ENCODE measurements at regions not wholly inside any gene's neighbourhood (a gene's known extent, or its start where the extent isn't known, plus 50 kb on each side); places are given as distances from the start of the nearest gene placed in this dataset.

DNA sequence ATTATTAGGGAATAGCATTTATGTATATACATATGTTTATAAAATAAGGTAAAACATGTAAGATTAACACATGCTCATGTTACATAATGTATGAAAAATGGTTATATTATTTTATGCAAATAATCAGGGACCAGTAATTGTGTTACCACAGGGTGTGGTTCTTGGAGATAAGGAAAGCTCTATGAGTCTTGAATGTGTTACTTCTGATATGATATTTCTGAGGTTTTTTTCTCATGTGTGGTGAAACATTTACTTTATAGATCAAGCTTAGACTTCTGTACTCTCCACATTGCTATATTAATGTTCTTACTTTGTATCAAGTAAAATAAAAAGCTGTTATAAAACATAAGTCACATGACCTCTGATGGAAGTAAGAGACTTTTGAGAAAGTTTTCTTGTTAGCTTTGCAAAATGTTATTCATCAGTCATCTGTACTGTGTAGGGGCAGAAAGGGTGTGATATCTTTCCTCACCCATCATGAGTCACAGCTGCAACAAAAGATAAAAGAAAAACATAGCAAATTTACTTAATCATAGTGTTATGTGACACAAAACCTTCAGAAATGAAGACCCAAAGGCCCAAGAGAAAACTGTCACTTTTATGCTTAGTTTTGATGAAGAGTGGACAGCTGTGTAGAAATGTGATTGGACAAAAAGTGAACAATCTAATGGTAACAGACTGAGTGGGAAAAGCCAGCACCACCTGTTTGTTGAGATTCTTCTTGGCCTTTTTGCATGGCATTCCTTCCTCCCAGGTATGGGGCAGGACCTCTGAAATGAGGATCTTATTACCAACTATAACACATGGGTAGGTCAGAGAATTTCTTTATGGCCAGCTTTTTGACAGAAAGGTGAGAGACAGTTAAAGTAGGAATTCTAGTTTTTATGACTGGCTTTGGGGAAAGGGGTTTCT lies 632.3 kb downstream of the PDHA2 start:
- no peak for DNase-seq (ENCODE audit: low spot score)
- in situ Hi-C loops (cut with HindIII; ENCODE audit: low sequenced_read_pairs) = no loop called here

DNA sequence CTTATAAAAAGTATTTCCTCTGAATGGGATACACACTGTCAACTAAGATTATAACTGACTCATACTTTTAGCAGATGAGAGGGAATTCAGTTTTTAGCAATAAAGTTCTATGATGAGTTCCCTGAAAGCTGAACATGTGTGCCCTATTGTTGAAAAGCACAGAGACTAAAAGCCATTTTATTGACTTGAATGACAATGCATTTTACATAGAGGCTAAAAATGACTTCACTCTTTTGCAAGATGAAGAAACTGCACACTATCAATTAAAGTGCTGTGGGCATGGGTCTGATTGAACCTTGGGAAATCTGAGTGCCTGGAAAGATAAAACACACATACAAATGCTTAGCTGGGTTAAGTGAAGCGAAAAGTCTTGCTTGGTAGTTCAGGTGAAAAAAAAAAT lies 633.4 kb downstream of the PDHA2 start:
- DNase-seq (ENCODE audit: low spot score) = no peak
- in situ Hi-C loops (cut with HindIII; ENCODE audit: low sequenced_read_pairs) = no loop called here

DNA sequence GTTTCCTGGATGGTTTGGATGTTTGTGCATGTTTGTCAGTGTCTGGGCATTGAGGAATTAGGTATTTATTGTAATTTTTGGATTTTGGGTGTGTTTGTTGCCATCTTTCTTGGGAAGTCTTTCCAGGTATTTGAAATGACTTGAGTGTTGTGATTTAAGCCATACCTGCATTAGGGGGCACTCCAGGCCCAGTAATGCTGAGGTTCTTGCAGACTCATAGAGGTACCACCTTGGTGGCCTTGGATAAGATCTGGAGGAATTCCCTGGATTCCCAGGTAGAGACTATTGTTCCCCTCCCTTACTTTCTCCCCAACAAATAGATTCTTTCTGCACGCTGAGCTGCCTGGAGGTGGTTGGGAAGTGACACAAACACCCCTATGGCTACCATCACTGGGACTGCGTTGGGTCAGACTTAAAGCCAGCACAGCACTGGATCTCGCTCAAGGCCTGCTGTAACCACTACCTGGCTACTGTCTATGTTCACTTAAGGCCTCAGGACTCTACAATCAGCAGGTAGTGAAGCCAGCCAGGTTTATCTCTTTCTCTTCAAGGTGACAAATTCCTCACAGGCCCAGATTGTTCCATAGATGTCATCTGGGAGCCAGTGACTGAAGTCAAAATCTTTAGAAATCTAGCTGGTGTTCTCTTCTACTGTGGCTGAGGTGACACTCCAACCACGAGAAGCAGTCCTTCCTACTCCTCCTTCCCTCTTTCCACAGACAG lies 643.6 kb downstream of the PDHA2 start:
- no peak for DNase-seq (ENCODE audit: low spot score)
- in situ Hi-C loops (cut with HindIII; ENCODE audit: low sequenced_read_pairs) = no loop called here

DNA sequence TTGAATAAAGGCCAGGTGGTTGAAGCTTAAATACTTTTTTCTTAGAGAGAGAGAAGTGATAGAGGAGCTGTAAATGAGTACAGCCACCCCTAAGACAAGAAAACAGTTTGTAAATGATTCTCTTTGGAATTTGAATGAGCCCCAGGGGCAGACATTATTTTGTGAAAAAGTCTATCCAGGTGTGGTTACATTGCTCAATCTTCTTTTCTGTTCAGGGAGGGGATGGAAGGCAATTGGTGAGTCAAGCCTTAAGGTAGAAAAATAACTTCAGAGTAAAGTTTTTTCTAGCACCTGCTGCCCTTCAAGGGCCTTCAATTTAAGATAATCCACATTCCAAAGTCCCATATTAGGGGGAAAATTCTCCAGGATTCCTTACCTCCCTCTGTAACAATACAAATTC lies 646.7 kb downstream of the PDHA2 start:
- in situ Hi-C loops (cut with HindIII; ENCODE audit: low sequenced_read_pairs) = no loop called here
- no peak for DNase-seq (ENCODE audit: low spot score)

DNA sequence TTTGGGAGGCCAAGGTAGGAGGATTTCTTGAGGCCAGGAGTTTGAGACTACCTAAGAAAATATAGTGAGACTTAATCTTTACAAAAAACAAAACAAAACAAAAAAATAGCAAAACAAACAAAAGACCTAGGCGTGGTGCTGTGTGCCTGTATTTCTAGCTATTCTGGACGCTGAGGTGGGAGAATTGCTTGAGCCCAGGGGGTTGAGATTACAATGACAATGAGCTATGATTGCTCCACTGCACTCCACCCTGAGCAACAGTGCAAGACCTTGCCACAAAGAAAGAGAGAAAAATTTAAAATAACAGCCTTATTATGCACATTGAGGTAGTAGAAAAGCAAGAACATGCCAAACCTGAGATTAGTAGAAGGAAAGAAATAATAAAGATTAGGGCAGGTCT lies 657.7 kb downstream of the PDHA2 start:
- in situ Hi-C loops (cut with HindIII; ENCODE audit: low sequenced_read_pairs) = no loop called here
- no peak for DNase-seq (ENCODE audit: low spot score)

DNA sequence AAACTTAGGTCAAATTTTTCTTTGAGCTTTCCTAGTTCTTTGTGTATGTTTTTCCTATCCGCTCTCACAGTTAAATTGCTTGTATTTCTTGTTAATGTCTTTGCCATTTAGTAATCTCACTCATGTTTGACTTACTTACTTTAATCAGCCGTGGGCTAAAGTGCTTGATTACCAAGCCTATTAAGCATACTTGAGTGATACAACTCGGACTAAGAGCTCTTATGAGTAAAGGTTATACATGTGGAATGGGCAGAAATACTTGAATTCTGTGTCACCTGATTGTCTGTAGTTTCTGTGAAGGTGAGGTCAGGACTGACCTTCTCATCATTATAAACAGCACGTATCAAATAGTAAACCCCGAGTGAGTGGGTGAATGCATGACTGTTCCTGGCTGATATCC lies 664.5 kb downstream of the PDHA2 start:
- in situ Hi-C loops (cut with HindIII; ENCODE audit: low sequenced_read_pairs) = no loop called here
- no peak for DNase-seq (ENCODE audit: low spot score)

DNA sequence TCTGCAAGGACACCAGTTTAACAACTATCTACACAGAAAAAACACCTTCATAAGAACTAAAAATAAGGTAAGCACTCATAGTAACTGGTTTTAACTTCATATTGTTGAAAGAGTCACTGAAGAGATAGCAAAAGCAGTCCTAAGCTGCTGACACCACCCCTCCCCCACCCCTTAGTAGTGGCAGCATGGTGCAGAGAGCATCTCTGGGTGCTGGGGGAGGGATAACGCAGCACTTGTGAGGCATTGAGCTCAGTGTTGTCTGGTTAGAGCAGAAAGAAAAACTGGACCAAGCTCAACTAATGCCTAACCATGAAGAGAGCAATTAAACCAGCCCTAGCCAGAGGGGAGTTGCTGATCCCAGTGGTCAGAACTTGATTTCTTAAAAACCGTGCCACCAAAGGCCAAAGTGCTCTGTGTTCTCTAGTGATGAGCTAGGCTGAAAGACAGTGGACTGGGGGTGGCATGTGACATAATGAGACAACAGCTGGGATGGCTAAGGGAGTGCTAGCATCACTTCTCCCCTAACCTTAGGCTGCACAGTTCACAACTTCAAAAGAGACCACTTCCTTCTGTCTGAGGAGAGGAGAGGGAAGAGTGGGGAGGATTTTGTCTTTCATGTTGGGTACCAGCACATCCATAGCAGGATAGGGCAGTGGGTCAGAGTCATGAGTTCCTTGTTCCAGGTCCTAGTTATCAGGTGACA lies 669.3 kb downstream of the PDHA2 start:
- in situ Hi-C loops (cut with HindIII; ENCODE audit: low sequenced_read_pairs) = no loop called here
- DNase-seq (ENCODE audit: low spot score) = no peak

DNA sequence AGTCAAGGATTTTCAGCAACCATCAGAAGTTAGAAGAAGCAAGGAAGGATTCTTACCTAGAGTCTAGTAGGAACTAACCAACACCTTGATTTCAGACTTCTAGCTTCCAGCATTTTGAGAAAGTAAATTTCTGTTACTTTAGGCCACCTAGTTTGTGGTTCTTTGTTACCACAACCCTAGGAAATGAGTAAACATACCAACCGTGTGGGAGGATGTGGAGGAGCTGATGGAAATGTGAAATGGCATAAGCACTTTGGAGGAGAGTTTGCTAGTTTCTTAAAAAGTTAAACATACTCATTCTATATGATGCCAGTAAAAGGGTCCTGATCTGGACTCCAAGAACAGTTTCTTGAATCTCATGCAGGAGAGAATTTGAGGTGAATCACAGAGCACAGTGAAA lies 679.4 kb downstream of the PDHA2 start:
- no peak for DNase-seq (ENCODE audit: low spot score)
- in situ Hi-C loops (cut with HindIII; ENCODE audit: low sequenced_read_pairs) = no loop called here

DNA sequence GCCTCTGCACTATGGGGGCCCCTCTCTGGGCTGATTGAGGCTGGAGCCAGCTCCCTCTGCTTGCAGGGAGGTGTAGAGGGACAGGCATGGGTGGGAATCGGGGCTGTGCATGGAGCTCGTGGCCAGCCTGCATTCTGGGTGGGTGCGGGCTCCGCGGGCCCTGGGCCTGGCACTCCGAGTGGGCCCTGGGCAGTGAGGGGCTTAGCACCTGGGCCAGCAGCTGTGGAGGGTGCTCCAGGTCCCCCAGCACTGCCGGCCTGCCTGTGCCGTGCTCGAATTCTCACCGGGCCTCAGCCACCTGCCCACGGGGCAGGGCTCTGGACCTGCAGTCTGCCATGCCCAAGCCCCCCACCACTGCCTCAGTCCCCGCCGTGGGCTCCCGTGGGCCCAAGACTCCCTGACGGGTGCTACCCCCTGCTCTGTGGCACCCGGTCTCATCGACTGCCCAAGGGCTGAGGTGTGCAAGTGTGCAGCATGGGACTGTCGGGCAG lies 681.2 kb downstream of the PDHA2 start:
- no peak for DNase-seq (ENCODE audit: low spot score)
- in situ Hi-C loops (cut with HindIII; ENCODE audit: low sequenced_read_pairs) = no loop called here

DNA sequence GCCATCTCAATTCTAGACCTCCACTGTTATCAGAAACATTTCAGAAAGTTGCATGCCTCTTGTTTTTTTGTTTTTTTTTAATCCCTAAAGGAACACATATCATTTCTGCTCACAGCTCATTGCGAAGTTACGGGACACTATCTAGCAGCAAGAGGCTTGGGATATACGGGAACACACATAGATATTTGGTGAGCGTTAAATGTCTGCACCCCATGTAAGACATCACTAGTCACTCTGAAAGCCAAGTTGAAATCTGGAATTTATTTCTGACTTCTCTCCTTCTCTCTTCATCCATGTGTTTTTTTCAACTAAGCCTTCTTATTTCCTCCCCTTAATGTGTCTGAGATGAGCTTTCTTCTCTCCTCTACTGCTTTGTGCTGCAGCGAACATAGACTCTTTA lies 683.7 kb downstream of the PDHA2 start:
- DNase-seq (ENCODE audit: low spot score) = no peak
- in situ Hi-C loops (cut with HindIII; ENCODE audit: low sequenced_read_pairs) = no loop called here

DNA sequence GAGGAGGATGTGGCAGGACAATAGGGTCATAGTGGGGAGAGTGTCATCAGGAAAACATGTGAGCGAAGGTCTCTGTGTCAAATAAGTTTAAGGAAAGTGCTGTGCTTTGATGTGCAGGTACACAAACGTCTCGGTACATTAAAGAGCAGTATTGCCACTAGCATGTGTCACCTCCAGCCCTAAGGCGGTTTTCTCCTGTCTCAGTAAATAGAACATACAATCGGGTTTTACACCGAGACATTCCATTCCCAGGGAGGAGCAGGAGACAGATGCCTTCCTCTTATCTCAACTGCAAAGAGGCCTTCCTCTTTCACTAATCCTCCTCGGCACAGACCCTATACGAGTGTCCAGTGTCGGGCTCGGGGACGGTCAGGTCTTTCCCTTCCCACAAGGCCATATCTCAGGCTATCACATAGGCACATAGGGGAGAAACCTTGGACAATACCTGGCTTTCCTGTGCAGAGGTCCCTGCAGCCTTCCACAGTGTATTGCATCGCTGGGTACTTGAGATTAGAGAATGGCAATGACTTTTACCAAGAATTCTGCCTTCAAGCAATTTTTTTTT lies 684.5 kb downstream of the PDHA2 start:
- no peak for DNase-seq (ENCODE audit: low spot score)
- in situ Hi-C loops (cut with HindIII; ENCODE audit: low sequenced_read_pairs) = no loop called here

DNA sequence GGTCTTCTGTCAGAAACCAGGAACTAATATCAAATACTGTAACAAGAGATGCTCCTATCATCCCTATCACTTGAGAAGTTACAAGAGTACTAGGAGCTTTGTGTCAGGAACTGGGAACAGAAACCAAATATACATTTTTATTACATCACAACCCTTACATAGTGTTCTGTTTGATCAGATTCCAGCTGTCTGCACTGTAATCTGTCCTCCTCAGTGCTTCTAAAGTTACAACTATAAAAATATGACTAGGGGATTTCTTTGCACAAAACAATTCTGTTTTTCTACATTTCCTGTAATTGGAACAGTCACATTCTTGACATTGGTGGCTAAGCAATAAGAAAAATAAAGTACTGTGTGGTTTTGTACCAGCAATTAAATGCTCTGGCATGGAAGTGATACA lies 686.0 kb downstream of the PDHA2 start:
- in situ Hi-C loops (cut with HindIII; ENCODE audit: low sequenced_read_pairs) = no loop called here

DNA sequence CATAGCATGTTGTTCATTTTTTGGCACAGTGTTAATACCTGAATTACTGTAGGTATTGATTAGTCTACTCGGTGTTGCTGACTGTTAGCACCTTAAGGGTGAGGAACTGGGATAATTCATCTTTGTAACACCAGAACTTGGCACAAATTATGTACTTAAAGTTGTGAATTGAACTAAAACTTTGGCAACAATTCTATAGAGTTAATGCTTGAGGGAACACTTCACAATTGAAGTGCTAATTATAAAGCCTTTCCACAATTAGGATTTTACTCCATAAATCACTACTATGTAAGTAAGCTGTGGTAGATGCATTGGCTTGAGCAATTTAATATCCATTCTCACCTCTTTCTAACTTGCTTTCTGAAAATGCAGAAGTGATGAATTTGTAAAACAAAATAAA lies 686.7 kb downstream of the PDHA2 start:
- in situ Hi-C loops (cut with HindIII; ENCODE audit: low sequenced_read_pairs) = no loop called here
- DNase-seq (ENCODE audit: low spot score) = no peak

More for the DNA sequence above, 686.0 kb downstream of the PDHA2 start:
- no peak for DNase-seq (ENCODE audit: low spot score)

DNA sequence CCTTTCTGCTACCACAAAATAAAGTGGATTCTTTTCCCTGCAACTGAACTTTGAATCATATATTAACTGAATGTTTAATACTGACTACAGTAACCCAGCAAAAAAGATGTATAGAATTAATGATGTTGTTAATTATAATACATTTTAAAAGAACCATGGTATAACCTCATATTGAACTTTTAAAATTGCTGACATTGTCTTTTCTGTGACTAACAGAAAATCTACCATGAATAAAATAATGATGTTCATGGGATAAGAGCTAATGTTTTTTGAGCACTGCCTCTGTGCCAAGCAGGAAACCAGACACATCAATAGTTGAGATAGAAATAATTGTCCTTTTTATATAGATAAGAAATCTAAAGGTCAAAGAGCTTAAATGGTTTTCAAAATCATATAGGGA lies 691.9 kb downstream of the PDHA2 start:
- in situ Hi-C loops (cut with HindIII; ENCODE audit: low sequenced_read_pairs) = no loop called here
- no peak for DNase-seq (ENCODE audit: low spot score)

DNA sequence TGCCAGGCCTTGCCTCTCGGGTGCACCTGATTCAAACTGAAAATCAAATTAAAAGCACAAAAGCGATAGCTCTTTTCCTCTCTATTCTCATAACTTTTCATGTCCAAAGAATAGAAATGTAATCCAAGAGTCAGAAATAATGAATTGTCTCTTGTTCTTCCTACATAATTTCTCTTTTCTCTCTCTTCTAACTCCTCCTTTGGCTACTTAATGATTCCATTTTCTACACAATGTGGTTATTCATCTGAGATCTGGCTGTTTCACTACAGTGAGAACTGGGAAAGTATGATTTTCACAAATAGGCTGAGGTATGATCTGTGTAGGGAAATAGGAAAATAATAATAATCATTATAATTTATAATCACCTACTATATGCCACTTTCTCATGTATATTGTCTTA lies 703.5 kb downstream of the PDHA2 start:
- no peak for DNase-seq (ENCODE audit: low spot score)

DNA sequence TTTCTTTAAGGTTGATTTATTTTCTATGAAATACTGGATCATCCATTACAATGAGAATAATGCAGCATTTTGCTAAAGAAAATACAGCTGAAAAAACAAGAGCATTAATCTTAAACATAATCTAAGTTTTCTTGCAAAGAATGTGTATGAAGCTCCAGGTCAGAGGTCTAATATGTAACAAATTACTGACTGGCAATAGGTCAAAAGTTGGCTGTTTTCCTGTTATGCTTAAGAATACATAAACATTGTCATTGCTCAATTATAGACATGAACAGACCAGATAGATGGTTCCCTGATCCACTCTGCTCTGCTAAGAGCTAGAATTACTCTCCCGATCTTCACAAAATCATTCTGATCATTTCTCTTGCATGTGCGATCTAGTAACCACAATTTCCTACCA lies 718.6 kb downstream of the PDHA2 start:
- DNase-seq (ENCODE audit: low spot score) = no peak
- in situ Hi-C loops (cut with HindIII; ENCODE audit: low sequenced_read_pairs) = no loop called here

More for the DNA sequence above, 703.5 kb downstream of the PDHA2 start:
- in situ Hi-C loops (cut with HindIII; ENCODE audit: low sequenced_read_pairs) = no loop called here

DNA sequence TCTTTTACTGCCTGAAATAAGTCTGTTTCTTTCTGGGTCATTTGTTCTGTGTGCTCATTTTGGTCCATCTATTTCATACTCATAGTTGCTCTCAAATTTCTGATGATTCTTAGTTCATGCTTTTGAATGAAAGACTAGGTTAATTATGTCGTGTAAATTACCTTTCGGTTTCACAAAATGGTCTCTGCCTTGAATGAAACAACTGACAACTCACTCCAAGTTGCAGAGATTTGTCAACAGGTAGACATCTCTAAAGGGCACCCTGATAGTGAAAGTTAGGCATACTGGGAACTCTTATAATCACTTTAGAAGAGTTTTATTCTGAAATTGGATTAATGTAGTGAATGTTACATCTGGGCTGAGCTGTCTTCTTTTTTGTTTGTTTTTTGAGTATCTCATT lies 726.9 kb downstream of the PDHA2 start:
- in situ Hi-C loops (cut with HindIII; ENCODE audit: low sequenced_read_pairs) = no loop called here
- no peak for DNase-seq (ENCODE audit: low spot score)

DNA sequence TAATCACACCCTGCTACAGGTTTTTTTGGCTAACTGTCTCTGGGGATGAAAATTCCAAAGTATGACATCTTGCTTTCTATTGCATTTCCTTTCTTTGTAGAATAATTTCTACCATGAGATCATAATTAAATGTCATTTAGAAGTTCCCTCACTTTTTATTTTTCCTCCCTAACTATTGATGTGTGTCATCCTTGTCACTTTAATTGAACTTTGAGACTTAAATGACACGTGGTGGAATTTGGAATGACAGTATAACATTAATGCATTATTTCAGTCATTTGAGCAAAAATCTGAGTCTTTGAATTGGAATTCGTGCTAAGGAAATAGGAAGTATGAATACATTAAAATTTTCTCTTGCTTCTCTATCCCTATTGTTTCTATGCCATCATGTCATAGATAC lies 745.4 kb downstream of the PDHA2 start:
- DNase-seq (ENCODE audit: low spot score) = no peak
- in situ Hi-C loops (cut with HindIII; ENCODE audit: low sequenced_read_pairs) = no loop called here

DNA sequence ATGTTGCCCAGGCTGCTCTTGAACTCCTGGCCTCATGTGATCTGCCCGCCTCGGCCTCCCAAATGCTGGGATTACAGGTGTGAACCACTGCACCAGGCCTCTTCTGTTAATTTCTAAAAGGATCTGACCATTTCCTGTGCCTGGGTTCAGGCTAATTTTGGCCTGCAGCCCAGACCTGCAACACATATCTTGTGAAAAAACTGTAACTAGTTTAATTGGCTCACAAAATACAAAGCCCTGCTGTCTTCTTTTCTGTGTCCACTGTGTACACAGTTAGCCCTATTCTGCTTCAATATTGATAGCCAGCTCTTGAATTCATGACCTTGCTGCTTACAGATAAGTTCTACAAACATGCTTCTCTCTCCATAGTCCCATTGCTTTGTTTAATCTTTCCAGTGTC lies 753.5 kb downstream of the PDHA2 start:
- in situ Hi-C loops (cut with HindIII; ENCODE audit: low sequenced_read_pairs) = no loop called here

DNA sequence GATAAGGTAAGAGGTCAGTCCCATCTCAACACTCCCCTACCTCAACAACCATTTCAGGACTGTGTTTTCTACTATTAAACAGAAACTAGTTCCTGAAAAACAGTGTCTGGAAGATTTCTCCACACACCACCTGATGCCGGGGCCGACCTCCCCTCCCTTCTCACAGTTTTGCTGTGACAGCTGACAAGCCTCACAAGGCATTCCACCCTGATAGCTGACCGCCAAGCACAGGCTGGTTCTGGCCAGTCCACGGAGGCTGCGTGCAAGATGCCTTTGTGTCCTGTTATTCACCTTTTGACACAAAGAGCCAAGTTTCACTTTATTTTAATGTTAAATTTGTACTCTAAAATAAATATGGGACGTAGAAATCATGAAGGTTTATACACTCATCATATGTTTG lies 758.6 kb downstream of the PDHA2 start:
- in situ Hi-C loops (cut with HindIII; ENCODE audit: low sequenced_read_pairs) = no loop called here
- no peak for DNase-seq (ENCODE audit: low spot score)

More for the DNA sequence above, 753.5 kb downstream of the PDHA2 start:
- DNase-seq (ENCODE audit: low spot score) = peak; percentile 48
